HG02623 (cell line): ENCODE measurements at regions not wholly inside any gene's neighbourhood (a gene's known extent, or its start where the extent isn't known, plus 50 kb on each side); places are given as distances from the start of the nearest gene placed in this dataset.
"Not testable (repeated sequence)": the region's sequence is repeated elsewhere in the genome, so short reads cannot be mapped to it uniquely, and the experiment has no call there.

Experiments
- ATAC-seq: cut with Tn5 transposase; IDR thresholded peaks from one replicate; pipeline ENCODE4 v1.9.1; 2021; ENCODE audit warnings: moderate library complexity; ENCODE audit not compliant: unreplicated experiment

DNA sequence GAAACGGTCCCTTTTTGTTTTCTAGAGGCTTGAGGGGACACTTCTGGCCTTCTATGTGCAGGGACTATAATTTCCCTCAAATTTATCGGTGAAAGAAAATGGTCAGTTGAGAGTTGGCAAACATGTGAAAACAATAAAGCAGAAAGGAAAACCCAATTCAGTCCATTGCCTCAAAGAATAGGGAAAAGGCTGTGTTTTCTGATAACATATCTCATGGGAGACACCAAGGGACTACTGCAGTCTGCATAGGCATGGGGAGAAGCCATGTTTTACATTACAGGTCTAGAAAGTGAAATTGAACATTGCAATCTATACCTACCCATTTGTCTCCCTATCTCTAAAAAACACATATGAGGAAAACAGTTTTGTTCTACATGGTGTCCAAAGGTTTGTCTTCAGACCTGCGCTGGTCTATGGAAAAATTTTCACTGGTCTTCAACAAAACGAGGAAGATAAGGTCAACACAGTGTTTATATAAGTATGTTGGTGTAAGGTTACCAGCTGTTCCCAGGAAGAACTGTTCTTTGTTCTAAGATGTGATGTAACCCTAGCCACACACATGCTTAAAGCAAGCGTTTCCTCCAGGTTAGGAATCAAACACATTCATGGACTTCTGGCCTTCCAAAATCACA is 179.7 kb downstream of the MREG start:
- no peak for ATAC-seq

DNA sequence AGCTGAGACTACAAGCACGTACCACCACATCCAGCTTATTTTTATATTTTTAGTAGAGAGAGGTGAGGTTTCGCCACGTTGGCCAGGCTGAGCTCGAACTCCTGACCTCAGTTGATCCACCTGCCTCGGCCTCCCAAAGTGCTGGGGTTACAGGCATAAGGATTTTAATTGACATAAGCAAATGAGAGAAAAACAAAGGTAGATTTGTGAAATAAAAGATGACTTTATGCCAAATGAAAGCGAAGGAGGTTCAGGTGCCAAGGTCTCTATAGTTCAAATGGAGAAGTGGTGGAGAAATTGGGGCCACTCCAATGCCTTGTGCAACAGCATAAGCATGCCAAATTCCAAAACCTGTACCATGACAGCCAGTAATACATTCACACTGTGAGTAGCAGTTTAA is 180.6 kb downstream of the MREG start:
- ATAC-seq = no peak

GRCh38 chr2:215831296-215831913 is 181.9 kb downstream of the MREG start:
- ATAC-seq = peak; percentile 75

DNA sequence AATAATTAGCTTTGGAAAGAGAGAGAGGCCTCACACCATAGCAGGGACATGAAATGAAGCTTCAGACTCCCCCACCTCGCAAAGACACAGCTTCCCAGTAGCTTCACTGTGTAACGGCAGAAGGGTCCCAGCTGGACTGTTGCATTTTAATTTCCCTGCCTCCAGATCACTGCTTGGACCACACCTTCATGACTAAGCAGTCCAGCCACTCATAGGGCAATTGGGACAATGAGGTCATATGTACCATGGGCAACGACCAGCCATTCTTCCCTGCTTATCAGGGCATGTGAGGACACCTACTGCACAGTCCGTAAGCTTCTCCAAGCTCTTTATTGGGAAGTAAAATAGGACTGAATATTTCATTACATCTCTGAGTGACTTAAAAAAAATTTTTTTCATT is 183.0 kb downstream of the MREG start:
- no peak for ATAC-seq

DNA sequence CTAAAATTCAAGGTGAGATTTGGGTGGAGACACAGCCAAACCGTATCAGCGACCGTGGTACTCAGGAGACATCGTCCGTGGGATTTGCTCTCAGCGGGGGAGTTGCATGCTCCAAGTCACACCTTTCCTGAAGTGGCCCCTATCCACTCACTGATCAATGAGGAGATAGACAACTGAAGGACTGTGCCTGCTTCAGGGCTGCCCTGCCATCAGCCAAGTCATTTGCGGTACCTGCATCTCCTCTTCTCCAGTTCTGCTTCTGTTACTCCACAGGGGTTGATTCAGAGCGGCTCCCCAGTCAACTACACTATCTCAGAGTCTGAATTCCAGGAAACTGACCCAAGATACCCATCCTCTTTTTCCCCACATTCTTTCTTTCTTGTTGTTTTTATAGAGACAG is 184.1 kb downstream of the MREG start:
- no peak for ATAC-seq

GRCh38 chr2:215828528-215829184 is 184.7 kb downstream of the MREG start:
- peak; percentile 80 for ATAC-seq

DNA sequence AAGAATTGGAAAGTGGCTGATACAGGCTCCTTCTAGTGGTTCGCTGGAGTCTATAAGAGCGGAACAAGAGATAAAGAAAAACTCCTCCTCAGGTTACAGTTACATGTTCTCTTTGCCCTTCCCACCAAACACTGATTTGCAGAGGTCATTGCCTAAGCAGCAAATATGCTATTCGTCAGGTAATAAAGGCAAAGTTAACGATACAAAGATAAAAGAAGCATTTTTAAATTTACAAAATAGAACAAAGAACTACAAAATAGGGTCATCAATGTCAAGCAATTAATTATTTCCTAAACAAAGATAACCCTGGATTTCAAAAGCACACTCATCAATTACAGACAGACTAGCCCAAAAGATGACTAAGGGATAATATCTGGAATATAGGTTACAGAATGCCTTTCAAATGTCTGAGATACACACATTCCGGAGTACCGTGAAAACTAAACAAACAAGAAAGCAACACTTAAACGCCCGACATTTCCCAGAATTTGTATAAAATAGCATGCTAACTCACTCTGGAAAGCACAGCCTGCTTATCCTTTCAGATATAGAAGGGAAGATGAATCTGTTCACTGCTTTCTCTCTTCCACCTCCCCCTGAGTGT is 186.4 kb downstream of the MREG start:
- ATAC-seq = no peak

GRCh38 chr2:215826376-215826775 is 187.0 kb downstream of the MREG start:
- ATAC-seq = no peak

DNA sequence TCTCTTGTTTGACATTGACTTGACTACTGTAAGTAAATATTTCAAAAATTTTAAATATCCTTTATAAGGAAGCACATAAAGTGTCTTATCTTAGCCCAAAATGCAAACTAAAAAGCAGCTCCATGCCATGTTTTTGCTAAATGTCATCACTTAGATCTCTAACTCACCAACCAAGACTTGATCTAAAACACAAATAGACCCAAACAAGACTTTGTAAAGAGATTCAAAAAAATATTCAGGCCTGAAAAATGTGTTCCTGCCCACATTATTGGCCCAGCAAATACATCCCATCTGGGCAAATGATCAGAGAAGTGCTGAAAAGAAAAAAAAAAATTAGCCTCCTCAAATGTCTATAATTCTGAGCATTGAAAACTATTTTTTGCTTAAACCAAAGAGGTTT is 187.6 kb downstream of the MREG start:
- ATAC-seq = no peak

- not testable (repeated sequence) for ATAC-seq
Observed at GRCh38 chr2:215821298-215821697, 192.1 kb downstream of the MREG start.

DNA sequence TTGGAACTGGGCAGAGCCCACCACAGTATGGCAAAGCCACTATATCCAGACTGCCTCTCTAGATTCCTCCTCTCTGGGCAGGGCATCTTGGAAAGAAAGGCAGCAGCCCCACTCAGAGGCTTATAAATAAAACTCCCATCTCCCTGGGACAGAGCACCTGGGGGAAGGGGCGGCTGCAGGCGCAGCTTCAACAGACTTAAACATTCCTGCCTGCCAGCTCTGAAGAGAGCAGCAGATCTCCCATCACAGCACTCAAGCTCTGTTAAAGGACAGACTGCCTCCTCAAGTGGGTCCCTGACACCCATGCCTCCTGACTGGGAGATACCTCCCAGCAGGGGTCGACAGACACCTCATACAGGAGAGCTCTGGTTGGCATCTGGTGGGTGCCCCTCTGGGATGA is 193.6 kb downstream of the MREG start:
- not testable (repeated sequence) for ATAC-seq

DNA sequence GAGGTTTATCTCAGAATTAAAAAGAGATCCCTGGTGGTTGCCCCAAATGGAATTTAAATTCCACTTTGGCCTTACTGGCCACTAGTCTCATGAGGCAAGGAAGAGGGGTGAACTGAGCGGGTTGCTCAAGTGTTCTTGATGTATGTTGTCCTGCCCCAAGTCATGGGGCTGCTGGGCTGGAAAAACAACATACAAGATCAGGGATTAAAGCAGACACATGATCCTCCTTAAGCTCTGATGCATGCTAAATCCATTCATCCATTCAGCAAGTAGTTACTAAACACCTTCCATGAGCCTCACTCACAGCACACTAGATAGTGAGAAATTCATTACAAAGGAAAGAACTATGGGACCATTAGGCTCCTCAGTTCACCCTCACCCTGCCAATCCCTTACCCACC is 196.3 kb downstream of the MREG start:
- ATAC-seq = no peak

GRCh38 chr2:215816424-215816823 is 196.9 kb downstream of the MREG start:
- ATAC-seq = no peak

DNA sequence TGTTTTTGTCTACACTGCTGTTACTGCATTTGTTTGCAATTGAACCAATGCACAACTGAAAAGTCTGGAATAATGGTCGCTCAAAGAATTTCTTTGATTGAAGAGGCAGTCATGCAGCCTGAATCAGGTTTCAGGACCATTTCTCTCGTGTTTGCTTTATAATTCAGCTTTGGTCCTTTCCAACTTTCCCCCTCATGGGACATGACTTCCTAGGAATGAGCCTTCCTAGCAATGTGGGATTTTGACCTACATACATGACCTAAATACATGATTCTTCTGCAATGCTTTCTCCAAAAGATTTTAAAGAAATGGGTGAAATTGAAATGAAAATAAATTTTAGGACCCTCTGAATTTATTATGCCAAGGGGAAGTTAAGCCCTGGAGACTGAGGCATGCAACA is 197.4 kb downstream of the MREG start:
- no peak for ATAC-seq

- ATAC-seq = no peak
Observed at GRCh38 chr2:215812966-215813365, 200.4 kb downstream of the MREG start.

GRCh38 chr2:215811409-215812345 is 201.7 kb downstream of the MREG start:
- peak; percentile 97 for ATAC-seq

GRCh38 chr2:215811003-215811402 is 202.3 kb downstream of the MREG start:
- peak; percentile 16 for ATAC-seq

- no peak for ATAC-seq
Observed at GRCh38 chr2:215808996-215809395, 204.4 kb downstream of the MREG start.

DNA sequence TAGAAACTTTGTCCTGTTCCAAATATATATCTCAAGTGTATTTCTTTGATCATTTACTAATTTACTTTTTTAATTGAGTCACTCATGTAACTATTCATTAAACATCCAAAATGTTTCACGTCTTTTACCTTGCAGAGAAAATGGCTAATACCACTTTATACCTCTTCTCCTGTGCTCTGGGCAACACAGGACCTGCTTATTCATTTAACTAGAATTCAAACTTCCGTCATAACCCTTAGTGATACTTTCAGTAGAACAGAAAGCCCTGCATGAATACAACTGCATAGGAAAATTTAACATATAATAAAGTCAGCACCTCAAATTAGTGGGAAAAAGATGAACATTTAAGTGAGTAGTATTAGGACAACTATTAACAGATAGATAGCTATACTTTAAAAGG is 205.2 kb downstream of the MREG start:
- ATAC-seq = no peak

DNA sequence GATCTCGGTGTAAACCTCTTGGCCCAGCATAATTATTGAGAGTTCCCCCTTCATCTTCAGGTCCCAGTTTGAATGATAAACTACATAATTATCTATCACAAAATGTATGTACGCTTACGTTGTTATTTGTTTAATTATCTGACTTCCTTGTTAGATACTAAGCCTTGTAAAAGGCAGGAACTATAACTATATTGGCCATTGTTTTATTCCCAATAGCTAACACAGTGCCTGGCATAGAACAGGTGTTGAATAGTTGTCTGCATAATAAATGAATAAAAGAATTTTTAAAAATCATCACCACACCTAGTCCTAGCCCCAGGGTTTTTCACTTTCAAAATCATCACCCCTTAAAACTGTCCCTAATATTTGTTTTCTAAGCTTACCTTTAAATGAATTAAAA is 207.9 kb downstream of the MREG start:
- no peak for ATAC-seq

GRCh38 chr2:215803150-215803549 is 210.2 kb downstream of the MREG start:
- no peak for ATAC-seq
